Breast epithelium (tissue), 3 donors: ENCODE measurements at regions not wholly inside any gene's neighbourhood (a gene's known extent, or its start where the extent isn't known, plus 50 kb on each side); places are given as distances from the start of the nearest gene placed in this dataset.

Source experiments
- CTCF ChIP-seq, 3 donors: fragments of 450-650 bp; IDR thresholded peaks; one replicate each; pipeline ENCODE4 v1.5.1; 2016 to 2017; ENCODE audit warnings: antibody characterized with exemption in 3 of 3, mild to moderate bottlenecking in 3 of 3, moderate library complexity in 3 of 3
- POLR2A ChIP-seq: fragments of 450-650 bp; IDR thresholded peaks from one replicate; pipeline ENCODE4 v1.6.1; 2016; ENCODE audit warnings: antibody characterized with exemption, mild to moderate bottlenecking, moderate library complexity

- TF ChIP-seq CTCF (IDR thresholded peaks at IDR 0.05) (no peak), POLR2A (no peak)
These were observed 137.3 kb upstream of the RTL1 start for GRCh38 chr14:101040538-101041442.
